Posterior cingulate gyrus (tissue), 11 donors: ENCODE measurements at regions not wholly inside any gene's neighbourhood (a gene's known extent, or its start where the extent isn't known, plus 50 kb on each side); places are given as distances from the start of the nearest gene placed in this dataset.
"Not testable (repeated sequence)": the region's sequence is repeated elsewhere in the genome, so short reads cannot be mapped to it uniquely, and the experiment has no call there.

Source experiments
- DNase-seq, 10 donors: peaks; one replicate each; pipeline versions ENCODE4 v3.0.0 to v3.0.0-alpha.2; 2020 to 2021; ENCODE audit warnings: mixed read lengths in 3 of 10
- intact Hi-C: fragments of 100-400 bp; cut with DNase I; formaldehyde crosslinking; loops from one replicate; pipeline ENCODE4 v1.15.1; 2023

DNA sequence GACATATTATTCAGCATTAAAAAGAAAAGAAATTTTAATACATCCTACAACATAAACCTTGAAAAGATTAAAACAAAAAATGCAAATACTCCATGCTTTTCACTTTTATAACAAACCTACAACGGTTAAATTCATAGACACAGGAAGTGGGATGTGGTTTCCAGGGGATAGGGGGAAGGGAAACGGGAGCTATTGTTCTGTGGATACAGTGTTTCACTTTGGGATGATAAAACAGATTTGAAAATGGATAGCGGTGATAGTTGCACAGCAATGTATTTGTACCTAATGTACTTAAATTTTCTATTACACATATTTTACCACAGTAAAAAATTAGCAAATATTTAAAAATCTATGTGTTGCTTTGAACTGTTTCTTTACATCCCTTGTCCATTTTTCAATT lies 368.0 kb downstream of the CDY2B start:
- intact Hi-C loops, DNase-seq: not testable (repeated sequence)

DNA sequence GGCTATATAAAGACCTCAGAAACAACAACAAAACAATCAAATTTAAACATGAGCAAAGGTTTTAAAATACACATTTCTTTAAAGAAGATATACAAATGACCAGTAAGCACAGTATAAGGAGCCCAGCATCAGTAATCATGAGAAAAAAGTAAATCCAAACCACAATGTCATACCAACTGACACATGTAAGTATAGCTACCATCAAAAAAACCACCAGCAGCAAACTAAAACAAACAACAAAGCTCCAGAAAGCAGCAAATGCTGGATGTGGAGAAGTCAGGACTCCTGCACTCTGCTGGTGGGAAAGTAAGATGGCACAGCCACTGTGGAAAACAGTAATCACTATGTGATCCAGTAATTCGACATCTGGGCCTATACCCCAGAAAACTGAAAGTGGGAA lies 368.5 kb downstream of the CDY2B start:
- intact Hi-C loops, DNase-seq: not testable (repeated sequence)

DNA sequence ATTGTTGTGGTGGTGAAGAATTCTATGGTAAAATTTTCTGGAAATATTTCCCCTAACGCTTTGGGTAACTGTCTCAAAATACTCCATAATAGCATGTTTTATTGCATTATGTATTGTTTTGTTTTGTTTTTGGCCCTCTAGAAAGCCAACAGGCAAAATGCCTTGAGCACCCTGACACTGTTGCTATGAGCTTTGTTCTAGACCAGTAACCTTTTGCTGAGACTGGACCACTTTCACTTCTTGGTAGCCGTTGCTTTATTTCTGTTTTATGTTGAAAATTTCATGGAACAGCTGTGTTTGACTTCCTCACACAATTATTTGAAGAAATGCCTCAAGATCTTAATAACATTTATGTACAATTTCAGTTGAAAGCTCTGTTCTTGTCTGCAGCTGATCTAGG lies 374.2 kb downstream of the CDY2B start:
- intact Hi-C loops, DNase-seq: not testable (repeated sequence)

DNA sequence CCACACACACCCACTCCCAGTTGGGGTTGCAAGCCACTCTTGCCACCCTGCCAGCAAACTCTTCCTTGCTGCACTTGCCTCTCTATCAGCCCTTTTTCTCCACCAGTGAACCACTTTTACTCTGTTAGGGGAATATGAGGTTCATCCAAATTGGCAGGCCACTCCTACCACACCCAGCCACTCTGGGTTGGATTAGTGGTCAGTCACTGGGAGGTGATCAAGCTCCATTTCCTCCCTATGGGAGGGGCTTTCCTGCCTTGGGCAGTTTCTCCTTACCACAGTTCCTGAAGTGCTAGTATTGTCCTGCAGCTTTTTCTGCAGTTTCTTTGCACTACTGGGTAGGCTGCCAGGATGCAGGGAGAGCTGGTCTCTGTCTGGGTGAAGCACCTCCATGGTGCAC lies 395.3 kb downstream of the CDY2B start:
- intact Hi-C loops, DNase-seq: not testable (repeated sequence)

DNA sequence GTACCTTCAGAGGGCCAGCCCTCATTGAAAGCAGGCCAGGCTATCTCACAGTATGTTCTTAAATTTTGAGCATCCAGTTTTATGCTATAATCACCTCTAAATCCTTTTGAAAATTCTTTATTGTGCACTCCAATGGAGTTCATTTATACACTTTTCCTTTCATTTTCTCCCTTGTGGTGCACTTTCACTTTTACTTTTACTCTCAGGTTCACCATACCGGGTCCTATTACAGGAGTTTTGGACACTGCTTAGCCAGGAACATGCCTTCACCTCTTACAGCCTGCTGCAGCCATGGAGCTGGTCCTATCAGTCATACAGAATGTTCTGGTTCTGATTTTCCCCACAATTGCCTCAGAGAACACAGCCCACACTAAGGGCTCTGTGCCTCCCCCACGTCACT lies 395.9 kb downstream of the CDY2B start:
- DNase-seq, intact Hi-C loops: not testable (repeated sequence)

DNA sequence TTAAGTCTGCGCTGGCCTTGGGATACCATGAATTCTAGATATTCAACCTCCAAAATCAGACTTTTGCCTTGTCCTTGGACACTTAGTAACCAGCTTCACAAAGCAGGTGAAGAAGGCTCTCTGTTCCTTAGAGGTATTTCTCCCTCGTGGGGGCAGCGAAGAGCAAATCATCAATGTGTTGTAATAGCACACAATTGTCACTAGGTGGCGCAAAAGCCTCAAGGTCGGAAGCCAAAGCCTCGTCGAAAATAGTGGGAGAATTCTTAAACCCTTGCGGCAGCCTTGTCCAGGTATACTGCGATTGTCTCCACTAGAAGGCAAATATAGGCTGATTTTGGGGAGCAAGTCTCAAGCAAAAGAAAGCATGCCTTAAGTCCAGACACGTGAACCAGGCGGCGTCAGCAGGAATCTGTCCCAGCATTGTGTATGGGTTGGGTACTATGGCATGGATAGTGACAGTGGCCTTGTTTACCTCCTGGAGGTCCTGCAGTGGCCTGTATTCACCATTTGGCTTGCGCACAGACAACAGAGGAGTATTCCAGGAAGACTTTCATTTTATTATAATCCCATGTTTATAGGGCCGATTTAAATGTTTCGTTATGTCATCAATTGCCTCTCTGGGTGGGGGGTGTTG lies 398.5 kb downstream of the CDY2B start:
- intact Hi-C loops, DNase-seq: not testable (repeated sequence)

DNA sequence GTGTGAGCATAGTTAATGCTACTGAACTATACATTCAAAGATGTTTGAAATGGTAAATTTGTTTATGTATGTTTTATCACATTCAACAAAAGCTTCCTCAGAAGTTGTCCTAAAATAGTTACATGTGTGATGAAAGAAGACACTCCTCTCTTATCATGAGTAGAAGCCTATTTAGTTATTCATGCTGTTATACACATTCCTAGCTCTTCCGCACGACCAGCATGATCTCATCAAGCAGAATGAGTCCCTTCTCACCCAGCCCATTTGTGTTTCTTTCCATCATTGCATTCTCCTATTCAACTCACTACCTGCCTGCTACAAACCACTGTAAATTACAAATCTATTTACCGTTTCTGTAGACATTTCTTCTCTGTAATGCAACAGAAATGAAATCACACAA lies 408.0 kb downstream of the CDY2B start:
- DNase-seq, intact Hi-C loops: not testable (repeated sequence)

DNA sequence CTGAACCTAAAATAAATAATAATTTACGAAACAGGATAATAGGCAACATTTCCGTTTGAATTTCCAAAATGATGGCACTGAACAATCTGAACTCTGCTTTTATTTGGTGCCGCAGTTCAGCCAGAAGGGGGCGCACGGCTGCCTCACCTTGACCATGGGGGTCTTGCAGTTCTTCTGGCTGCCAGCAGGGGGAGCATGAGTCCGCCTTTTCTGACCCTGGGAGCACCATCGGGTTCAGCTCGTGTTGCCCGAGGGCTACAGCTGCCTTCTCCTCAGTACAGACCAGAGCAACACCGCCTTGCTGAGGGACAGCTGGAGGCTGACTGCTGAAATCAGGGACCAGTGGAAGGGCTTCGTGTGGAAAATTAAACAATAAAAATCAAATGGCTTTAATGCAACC lies 420.3 kb downstream of the CDY2B start:
- DNase-seq, intact Hi-C loops: not testable (repeated sequence)

DNA sequence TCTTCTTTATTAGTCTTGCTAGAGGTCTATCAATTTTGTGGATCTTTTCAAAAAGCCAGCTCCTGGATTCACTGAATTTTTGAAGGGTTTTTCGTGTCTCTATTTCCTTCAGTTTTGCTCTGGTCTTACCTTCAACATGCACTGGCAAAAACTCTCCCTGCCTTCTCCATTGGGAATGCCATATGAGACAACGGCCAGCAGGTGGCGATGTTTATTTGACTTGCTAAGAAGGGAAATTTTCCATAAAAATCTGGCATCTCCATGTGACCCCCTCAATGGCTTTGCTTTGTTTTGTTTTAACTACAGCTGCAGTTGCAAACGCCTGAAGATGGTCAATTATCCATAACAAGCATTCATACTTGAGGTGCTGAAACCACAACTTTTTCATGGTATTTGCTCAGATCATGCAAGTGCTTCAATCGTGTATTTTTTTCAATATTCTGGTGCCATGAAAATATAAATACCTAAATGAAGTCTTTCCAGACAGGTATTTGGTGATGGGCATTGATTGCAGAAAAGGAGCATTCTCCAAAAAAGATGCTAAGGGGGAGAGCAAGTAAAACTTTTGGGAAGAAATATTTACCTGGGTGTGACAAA lies 449.4 kb downstream of the CDY2B start:
- intact Hi-C loops: no loop called here
- peak in 3 of 10 donors; percentile 4 to 10 (median 9) for DNase-seq

DNA sequence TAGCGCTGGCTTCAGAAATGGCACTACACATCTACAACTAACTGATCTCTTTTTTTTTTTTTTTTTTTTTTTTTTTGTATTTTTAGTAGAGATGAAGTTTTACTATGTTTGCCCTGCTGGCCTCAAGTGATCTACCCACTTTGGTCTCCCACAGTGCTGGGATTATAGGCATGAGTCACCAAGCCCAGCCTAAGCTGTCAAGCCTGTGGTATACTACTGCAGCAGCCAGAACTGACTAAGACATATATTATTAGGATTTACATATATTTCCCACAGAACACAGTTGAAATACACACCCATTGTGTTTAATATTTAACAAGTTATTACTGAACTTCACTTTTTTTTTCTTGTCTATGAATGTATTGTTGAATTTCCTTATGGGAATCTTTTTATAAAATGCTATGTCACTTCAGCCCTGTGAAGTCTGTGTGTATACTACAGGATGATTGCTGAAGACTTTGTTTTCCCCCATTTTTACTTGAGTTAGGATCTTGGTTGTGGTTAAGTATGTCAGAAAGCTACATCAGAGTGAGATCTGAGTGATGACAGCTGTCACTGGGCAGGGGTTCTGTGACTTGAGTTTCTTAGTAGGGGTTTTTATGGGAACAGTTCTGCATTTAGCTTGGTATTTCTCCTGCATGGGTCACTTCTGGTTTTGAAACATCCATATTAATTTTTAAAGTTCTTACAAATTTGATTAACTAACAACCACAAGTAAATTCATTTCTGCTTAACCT lies 481.5 kb downstream of the CDY2B start:
- intact Hi-C loops: no loop called here

DNA sequence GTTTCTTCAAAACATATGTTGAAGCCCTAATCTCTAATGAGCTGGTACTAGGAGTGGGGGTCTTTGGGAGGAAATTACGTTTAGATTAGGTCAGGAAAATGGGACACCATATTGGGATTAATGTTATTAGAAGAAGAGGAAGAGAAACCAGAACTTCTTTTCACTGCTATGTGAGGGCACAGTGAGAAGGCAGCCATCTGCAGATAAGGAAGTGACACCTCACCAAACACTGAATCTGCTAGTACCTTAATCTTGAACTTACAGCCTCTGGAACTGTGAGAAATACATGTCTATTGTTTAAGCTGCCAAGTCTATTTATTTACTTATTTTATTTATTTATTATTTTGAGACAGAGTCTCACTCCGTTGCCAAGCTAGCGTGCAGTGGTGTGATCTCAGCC lies 482.4 kb downstream of the CDY2B start:
- intact Hi-C loops: no loop called here
- no peak for DNase-seq

More for the DNA sequence above, 481.5 kb downstream of the CDY2B start:
- no peak for DNase-seq

DNA sequence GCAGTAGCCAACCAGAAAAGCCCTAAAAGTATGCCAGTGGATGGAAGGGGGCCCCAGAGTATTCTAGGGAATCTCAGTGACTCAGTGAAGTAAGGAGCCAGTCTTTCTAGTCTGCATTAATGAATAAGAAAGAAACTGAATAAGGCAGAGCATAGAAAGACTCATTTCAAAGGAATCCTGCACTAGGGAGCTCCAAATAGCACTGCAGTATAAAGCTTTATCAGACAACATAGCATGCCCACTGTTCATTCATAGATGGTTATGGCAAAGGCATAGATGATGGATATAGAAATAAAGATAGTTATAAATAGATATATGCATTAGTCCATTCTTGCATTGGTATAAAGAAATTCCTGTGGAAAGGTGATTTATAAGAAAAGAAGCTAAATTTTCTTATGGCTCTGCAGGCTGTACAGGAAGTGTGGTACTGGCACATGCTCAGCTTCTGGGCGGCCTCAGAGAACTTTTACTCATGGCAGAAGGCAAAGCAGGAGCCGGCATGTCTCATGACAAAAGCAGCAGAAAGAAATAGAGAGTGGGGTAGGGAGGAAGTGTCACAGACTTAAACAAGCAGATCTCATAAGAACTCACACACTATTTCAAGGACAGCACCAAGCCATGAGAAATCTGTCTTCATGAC lies 498.5 kb downstream of the CDY2B start:
- DNase-seq: no peak
- intact Hi-C loops: no loop called here

DNA sequence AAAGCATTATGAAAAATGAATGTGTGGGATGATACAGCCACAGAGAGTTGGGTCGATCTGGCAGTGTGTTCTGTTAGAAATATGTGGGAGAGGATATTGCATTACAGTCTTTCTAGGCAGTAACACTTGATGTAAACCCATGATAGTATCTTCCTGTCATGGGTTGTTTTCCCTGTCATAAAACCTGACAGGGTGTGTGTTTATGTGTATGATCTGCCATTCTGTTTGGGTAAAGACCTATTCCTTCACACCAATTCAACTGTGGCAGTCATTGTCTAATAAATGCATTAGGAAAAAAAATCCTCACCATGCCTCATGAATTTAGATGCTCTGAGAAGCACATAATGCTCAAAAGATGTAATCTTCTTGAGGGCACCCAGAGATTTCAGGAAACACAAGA lies 501.7 kb downstream of the CDY2B start:
- intact Hi-C loops: no loop called here
- DNase-seq: no peak

DNA sequence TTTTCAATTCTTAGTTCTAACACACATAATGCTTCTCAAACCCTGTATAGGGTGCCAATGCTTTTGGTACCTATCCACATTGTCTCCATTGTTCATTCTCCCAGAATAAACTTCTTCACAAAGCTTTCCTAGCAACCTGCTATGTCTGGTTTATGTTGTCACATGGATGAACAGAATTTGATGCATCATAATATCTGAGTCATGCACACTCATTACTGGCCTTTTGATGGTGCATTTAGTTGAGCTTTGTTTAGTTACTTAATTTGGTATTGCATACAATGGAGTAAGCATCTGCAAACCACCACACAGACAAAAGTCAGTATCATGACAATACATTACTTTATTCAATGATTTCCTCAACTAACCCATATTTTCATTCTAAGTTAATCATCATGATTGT lies 511.6 kb downstream of the CDY2B start:
- intact Hi-C loops: no loop called here
- no peak for DNase-seq

DNA sequence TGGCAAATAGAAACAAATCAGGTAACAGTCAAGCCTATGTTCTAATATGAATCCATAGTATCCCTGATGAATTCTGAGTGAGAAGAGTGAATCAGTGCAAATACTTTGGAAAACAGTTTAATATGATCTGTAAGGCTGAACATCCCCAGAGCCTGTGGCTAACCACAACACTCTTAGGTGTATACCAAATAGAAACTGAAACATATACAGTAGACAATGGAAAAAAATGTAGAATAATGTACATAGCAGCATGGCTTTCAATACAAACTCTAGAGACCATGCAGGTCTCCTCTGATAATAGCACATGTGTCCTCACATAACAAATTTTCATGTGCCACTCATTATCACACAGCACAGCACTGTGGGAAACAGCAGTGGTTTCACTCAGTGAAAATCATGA lies 513.6 kb downstream of the CDY2B start:
- intact Hi-C loops: no loop called here
- no peak for DNase-seq

DNA sequence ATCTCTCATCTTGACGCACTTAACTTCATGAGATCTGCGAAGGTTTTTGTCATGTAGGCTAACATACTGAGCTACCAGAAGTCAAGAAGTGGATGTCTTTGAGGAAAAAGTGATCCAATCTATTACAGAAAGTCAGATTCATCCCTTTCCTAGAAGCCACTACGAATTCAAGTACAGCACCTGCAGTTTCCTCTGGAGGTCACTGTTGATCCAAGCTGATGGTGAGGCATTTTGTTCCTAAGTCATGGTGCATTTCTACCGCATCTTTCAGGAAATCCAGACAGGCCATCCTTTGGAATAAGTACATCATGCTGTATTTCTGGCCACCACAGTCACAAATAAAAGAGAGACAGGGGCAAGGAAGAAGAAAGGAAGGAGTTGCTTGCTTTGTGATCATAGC lies 541.0 kb downstream of the CDY2B start:
- DNase-seq: no peak
- intact Hi-C loops: no loop called here

DNA sequence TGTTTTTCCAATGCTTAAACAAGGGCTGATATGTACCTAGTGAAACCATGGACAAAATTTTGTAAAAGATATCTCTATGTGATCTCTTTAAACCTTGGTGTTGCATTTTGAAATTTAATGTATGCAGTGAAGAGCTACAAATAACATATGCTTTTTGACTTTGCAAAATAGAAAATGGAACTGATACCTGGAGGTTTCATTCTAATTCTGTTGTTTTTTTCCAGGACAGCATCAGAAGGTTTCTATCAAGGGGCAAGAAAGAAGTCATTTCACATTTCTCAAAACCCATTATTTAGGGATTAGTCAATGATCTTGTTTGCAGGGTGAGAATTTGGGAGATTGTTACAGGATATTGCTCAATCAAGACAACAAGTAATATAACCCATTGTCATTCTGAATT lies 549.3 kb downstream of the CDY2B start:
- intact Hi-C loops: no loop called here
- no peak for DNase-seq

DNA sequence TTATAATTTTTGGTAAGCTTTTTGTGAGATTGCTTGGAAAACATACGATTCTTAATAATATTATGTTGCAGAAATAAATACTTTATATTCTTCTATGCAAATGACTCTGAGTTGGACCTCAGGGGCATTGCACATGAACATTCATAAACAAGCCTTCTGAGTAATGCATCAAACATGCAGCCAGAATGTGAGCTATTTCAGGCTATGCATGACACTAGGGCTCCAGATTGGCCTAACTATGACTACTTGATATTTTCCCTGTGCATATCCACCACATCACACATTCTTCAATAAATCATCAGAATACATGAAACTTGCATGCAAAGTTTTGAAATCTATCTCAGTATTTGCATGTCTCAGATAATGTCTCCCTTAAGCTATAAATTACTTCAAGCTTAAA lies 560.1 kb downstream of the CDY2B start:
- intact Hi-C loops: no loop called here
- no peak for DNase-seq

DNA sequence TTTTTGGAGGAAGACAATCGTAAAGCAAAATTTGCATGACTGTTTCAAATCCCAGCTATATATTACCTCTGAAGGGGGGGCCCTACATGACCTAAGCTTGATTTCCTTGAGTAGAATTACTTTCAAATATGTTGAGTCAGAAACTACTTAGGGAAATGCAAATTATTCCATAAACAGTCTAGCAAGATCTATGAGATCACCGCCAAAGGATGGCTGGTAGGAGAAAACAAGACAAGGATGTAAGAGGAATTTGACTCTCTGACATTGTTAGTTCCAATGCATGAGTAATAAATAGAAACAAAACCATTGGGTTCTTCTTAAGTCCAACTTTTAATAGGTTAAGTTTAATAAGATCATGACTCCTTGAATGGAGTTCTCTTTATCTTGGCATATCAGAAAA lies 561.4 kb downstream of the CDY2B start:
- intact Hi-C loops: no loop called here
- no peak for DNase-seq

DNA sequence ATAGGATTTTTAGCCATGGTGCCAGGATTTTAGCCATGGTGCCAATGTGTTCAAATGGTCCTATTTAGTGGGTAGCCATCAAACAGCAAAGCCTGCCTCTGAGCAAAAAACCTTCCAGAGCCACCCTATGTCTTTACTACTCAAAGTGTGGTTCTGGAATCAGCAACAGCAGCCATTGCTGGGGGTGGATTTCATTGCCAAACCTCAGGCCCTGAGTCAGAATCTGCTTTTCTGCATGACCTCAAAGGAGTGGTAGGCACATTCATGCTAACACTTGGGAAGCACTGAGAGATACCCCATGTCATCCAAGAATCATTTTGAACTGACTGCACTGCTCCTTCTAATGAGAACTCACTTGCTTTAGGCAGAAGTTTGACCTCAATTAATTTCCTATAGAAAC lies 603.0 kb downstream of the CDY2B start:
- intact Hi-C loops: no loop called here
- no peak for DNase-seq

DNA sequence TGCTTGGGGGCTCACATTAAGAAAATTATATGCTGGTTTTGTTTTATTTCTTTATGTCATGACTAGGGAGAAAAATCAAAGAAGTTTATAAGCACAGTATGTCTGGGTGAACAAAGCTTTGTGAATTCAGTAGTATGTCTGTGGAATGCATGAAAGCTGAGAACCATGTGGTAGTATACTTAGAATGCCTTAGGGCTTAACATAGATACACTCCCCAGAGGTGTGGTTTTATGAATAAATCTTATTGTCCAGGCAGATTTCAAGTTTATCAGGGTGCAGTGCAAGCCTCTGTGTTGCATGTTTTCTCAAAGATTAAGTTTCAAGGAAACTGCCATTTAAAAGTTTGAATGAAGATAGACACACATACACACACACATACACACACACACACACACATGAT lies 620.5 kb downstream of the CDY2B start:
- DNase-seq: no peak
- intact Hi-C loops: no loop called here
